IMR-90 (cell line): ENCODE measurements at regions not wholly inside any gene's neighbourhood (a gene's known extent, or its start where the extent isn't known, plus 50 kb on each side); places are given as distances from the start of the nearest gene placed in this dataset.
"Not testable (repeated sequence)": the region's sequence is repeated elsewhere in the genome, so short reads cannot be mapped to it uniquely, and the experiment has no call there.

Experiments
- ATAC-seq: fragments of 200-7000 bp; cut with Tn5 transposase; 2 replicates; pipeline ENCODE4 v1.9.1; 2020; ENCODE audit warnings: low read depth, mild to moderate bottlenecking, moderate library complexity
- BruUV-seq: library from RNA; stranded (reverse); fragments of 400-500 nt; replicated peaks from 2 replicates; lab custom pipeline; 2021; lab: Mats Ljungman, UMichigan
- CTCF ChIA-PET: fragments of 300-600 bp; formaldehyde crosslinking; extraction: SDS; loops from one replicate; lab custom pipeline; 2021; ENCODE audit warnings: antibody characterized with exemption; lab: Yijun Ruan, JAX
- POLR2A ChIA-PET: fragments of 300-600 bp; sonication (Branson Sonifier 250); formaldehyde crosslinking; loops from one replicate; lab custom pipeline; 2022; ENCODE audit warnings: antibody characterized with exemption; ENCODE audit not compliant: unreplicated experiment; lab: Charles Lee
- DNase-seq: peaks from one replicate; pipeline ENCODE4 v3.0.0; 2013
- H2AFZ ChIP-seq: replicated peaks from 2 replicates; pipeline ENCODE3; 2013; ENCODE audit warnings: low read length, mild to moderate bottlenecking; ENCODE audit not compliant: poor library complexity
- H2AK5ac ChIP-seq: 2 replicates; pipeline ENCODE4 v1.6.1; 2013; ENCODE audit warnings: low read depth, low read length, inconsistent platforms
- H2AK9ac ChIP-seq: replicated peaks from 2 replicates; pipeline ENCODE3; 2013; ENCODE audit warnings: mild to moderate bottlenecking, low read depth, low read length, moderate library complexity; ENCODE audit not compliant: poor library complexity
- H2BK120ac ChIP-seq: 2 replicates; pipeline ENCODE4 v1.6.1; 2013; ENCODE audit warnings: low read depth, low read length, inconsistent platforms
- H2BK15ac ChIP-seq: 3 replicates; pipeline ENCODE4 v1.6.1; 2013; ENCODE audit warnings: low read depth, low read length, inconsistent platforms
- H2BK20ac ChIP-seq: 2 replicates; pipeline ENCODE4 v1.6.1; 2013; ENCODE audit warnings: low read depth, mild to moderate bottlenecking, inconsistent platforms, low read length, moderate library complexity
- H2BK5ac ChIP-seq: 2 replicates; pipeline ENCODE4 v1.6.1; 2013; ENCODE audit warnings: mild to moderate bottlenecking, low read depth, low read length, inconsistent platforms; ENCODE audit not compliant: poor library complexity, severe bottlenecking
- H3K14ac ChIP-seq: replicated peaks from 2 replicates; pipeline ENCODE4 v1.6.1; 2013; ENCODE audit warnings: low read depth, low read length, inconsistent platforms
- H3K18ac ChIP-seq: 2 replicates; pipeline ENCODE4 v1.6.1; 2013; ENCODE audit warnings: low read depth, low read length, control low read depth
- H3K23ac ChIP-seq: 2 replicates; pipeline ENCODE4 v1.6.1; 2013; ENCODE audit warnings: low read depth, low read length, inconsistent platforms
- H3K27ac ChIP-seq: 2 replicates; pipeline ENCODE4 v1.5.1; 2013; ENCODE audit warnings: mild to moderate bottlenecking, control low read depth, low read length; ENCODE audit not compliant: insufficient read depth
- H3K27me3 ChIP-seq: 2 replicates; pipeline ENCODE4 v1.6.1; 2013; ENCODE audit warnings: low read length; ENCODE audit not compliant: control insufficient read depth, insufficient read depth
- H3K36me3 ChIP-seq: 2 replicates; pipeline ENCODE4 v1.6.1; 2013; ENCODE audit warnings: low read length, mixed read lengths; ENCODE audit not compliant: control insufficient read depth, insufficient read depth
- H3K4ac ChIP-seq: 2 replicates; pipeline ENCODE4 v1.6.1; 2013; ENCODE audit warnings: low read depth, low read length, inconsistent platforms
- H3K4me1 ChIP-seq: 2 replicates; pipeline ENCODE4 v1.6.1; 2013; ENCODE audit warnings: low read length, mixed read lengths; ENCODE audit not compliant: control insufficient read depth, insufficient read depth
- H3K4me2 ChIP-seq: 2 replicates; pipeline ENCODE4 v1.6.1; 2013; ENCODE audit warnings: low read depth, mild to moderate bottlenecking, control low read depth, low read length, moderate library complexity
- H3K4me3 ChIP-seq: 2 replicates; pipeline ENCODE4 v1.5.1; 2013; ENCODE audit warnings: low read depth, mild to moderate bottlenecking, control low read depth, low read length, moderate library complexity; ENCODE audit not compliant: insufficient read depth
- H3K56ac ChIP-seq: 2 replicates; pipeline ENCODE4 v1.6.1; 2013; ENCODE audit warnings: low read length, inconsistent platforms; ENCODE audit not compliant: insufficient read depth; ENCODE audit errors: extremely low read depth
- H3K79me1 ChIP-seq, 2 experiments: 2 replicates each; pipeline ENCODE4 v1.6.1; 2013; ENCODE audit warnings: low read length in 2 of 2, inconsistent platforms in 1 of 2, low read depth in 1 of 2
- H3K9ac ChIP-seq: 2 replicates; pipeline ENCODE4 v1.6.1; 2013; ENCODE audit warnings: low read depth, low read length, control low read depth
- H3K9me1 ChIP-seq: 2 replicates; pipeline ENCODE4 v1.6.1; 2013; ENCODE audit warnings: low read length, inconsistent platforms; ENCODE audit not compliant: insufficient read depth
- H3K9me3 ChIP-seq: 2 replicates; pipeline ENCODE4 v1.6.1; 2013; ENCODE audit warnings: low read length; ENCODE audit not compliant: control insufficient read depth, insufficient read depth
- H4K20me1 ChIP-seq: 2 replicates; pipeline ENCODE4 v1.6.1; 2013; ENCODE audit warnings: low read length, inconsistent platforms; ENCODE audit not compliant: insufficient read depth
- H4K5ac ChIP-seq: 2 replicates; pipeline ENCODE4 v1.6.1; 2013; ENCODE audit warnings: mild to moderate bottlenecking, low read depth, low read length, control low read depth
- H4K8ac ChIP-seq, 2 experiments: 2 replicates each; pipeline ENCODE4 v1.6.1; 2013; ENCODE audit warnings: low read depth in 2 of 2, low read length in 2 of 2, control low read depth in 1 of 2, inconsistent platforms in 1 of 2
- H4K91ac ChIP-seq: 2 replicates; pipeline ENCODE4 v1.6.1; 2013; ENCODE audit warnings: low read depth, low read length, inconsistent platforms; ENCODE audit not compliant: insufficient read depth
- WGBS, 2 experiments: methylation state at CpG; one replicate each; pipeline versions ENCODE4 v1.1.5 to v1.1.7; 2013; ENCODE audit warnings: missing lambda C conversion rate in 2 of 2; ENCODE audit not compliant: insufficient read length in 1 of 2; ENCODE audit errors: extremely low coverage in 2 of 2; 5-methylcytosine and 5-hydroxymethylcytosine counted together
- dilution Hi-C: fragments of 300-500 bp; cut with HindIII; formaldehyde crosslinking; loops from one replicate; pipeline ENCODE4 v1.14.3; 2018; ENCODE audit warnings: low sequenced_read_pairs; ENCODE audit not compliant: unreplicated experiment
- in situ Hi-C: fragments of 300-500 bp; cut with MboI; formaldehyde crosslinking; loops from 3 replicates; pipeline ENCODE4 v1.14.3; 2019; ENCODE audit warnings: low sequenced_read_pairs, inconsistent platforms, mixed read lengths
- intact Hi-C: fragments of 100-400 bp; cut with micrococcal nuclease; formaldehyde crosslinking; loops from 2 replicates; pipeline ENCODE4 v1.10.0; 2022

GRCh38 chr2:194367390-194367789, 1289.6 kb upstream of the SLC39A10 start:
- H4K8ac ChIP-seq, H3K4me1 ChIP-seq, H3K9me1 ChIP-seq, intact Hi-C loops, H2AFZ ChIP-seq, in situ Hi-C loops, H2BK120ac ChIP-seq, H2BK20ac ChIP-seq, H2AK5ac ChIP-seq, H3K27me3 ChIP-seq, H3K36me3 ChIP-seq, DNase-seq, CTCF ChIA-PET, H4K5ac ChIP-seq, dilution Hi-C loops, POLR2A ChIA-PET, H3K9ac ChIP-seq, H2BK15ac ChIP-seq, ATAC-seq, H2AK9ac ChIP-seq, H3K79me1 ChIP-seq, H3K9me3 ChIP-seq, H4K20me1 ChIP-seq, H3K18ac ChIP-seq, H3K56ac ChIP-seq, H2BK5ac ChIP-seq, H3K27ac ChIP-seq, H4K91ac ChIP-seq, H3K4me2 ChIP-seq, H3K4ac ChIP-seq, BruUV-seq, H3K23ac ChIP-seq, H3K14ac ChIP-seq, H3K4me3 ChIP-seq: not testable (repeated sequence)
- 0% methylated on average over 1 of the region's 3 CpGs; no CpG with 5 or more reads in 1 of the 2 experiments for WGBS, 2 experiments
